Stimulated activated naive CD4-positive, alpha-beta T cell treated with Interleukin-2 at 50 U/mL for 16 hours (primary cell): ENCODE measurements at regions not wholly inside any gene's neighbourhood (a gene's known extent, or its start where the extent isn't known, plus 50 kb on each side); places are given as distances from the start of the nearest gene placed in this dataset.

Experiments used
- DNase-seq: peaks from one replicate; lab custom pipeline; 2025; lab: John Stamatoyannopoulos, UW

DNA sequence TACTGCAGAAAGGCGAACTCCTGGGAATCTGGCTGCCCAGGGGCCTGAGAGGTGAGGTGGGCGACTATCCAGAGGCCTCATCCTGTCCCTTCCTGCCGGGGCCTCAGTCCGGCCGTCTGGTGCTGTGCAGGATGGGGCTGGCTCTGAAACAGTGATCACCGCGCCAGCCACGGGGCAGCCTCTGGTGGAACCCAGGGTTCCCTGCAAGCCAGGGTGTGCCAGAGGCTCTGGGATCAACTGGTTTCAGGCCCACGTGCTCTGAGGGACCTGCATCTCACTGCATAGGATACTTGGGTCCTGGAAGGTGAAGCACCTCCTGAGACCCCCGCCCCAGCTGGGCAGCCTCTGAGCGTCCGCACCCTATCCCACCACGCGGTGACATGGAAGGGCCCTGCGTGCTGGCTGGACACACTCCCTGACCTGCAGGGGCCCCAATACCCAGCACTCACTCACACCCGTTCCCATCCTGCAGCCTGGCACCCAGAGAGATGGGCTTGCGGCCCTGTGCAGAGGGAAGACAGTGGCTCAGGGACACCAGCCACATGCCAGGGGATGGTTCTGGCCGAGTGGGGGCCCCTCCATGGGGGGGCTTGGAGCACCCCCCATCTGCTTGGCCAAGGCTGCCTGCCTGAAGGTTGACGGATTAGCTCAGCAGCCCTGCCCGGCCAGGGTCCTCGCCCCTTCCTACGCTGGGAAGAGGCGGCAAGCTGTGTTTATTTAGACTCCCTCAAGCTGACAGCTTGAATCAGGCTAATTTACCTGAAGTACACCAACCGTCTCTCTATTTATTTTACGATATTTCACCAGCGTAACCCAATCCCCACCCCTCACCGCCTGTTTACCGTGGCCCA lies 64.3 kb upstream of the TTC34 start:
- no peak for DNase-seq

DNA sequence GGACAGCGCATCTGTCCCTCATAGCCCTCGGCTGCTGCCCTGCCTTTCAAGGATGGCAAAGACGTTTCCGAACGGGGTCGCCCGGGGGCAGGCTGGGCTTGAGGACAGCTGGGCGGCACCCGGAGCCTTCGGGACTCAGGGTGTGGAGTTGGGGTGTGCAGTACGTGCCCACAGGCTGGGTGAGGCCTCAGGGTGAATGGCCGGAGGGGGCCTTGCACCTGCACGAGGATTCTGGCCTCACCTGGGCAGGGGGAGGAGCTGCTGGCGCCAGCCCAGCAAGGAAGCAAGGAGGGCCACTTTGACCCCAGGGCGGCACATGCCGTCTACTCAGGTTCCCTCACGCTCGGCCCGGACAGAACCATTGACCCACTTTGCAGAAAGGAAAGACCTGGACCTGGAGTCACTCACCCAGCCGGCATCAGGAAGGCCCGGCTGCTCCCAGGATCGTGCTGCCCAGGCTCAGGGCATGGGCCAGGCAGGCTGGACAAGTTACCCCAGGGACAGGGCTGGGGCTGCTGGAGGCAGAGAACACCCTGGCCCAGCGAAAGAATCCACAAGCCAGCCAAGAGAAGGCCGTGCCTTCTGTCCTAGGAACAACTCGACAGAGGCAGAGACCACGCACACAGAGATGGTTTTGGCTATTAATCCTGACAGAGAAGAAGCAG lies 65.1 kb upstream of the TTC34 start:
- DNase-seq: no peak

DNA sequence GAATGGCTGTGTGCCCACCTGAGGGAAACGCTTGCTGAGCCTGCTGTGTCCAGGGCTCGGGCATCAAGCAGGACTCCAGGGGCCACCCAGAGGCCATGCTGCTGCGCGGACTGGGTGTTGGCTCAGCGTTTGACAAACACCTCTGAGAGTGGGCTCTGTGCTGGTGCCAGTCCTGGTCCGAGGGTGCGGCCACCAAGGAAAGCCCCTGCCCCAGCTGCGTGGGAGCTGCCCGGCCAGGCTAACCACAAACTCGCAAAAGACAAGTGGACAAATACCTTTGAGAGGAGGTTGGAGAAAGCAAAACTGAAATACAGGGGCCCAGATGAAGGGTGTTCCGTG lies 65.6 kb upstream of the TTC34 start:
- no peak for DNase-seq

DNA sequence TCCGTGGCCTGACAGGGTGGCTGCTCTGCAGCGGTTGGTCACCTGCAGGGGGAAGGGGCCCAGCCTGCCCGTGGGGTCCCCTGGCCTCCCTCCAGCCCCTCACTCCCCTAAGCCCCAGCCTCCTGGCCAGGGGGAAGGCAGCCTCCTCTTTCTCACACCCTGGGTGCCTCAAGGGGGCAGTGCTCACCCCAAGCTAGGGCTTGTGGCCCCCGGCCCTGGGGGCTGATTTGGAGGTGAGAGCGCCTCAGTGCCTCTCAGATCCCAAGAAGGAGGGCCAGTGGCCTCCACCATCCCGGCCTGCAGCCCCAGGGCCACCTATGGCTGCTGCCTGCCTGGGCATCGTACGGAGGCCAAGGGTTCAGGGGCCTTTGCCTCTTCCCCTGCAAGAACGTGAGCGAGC lies 66.4 kb upstream of the TTC34 start:
- no peak for DNase-seq

DNA sequence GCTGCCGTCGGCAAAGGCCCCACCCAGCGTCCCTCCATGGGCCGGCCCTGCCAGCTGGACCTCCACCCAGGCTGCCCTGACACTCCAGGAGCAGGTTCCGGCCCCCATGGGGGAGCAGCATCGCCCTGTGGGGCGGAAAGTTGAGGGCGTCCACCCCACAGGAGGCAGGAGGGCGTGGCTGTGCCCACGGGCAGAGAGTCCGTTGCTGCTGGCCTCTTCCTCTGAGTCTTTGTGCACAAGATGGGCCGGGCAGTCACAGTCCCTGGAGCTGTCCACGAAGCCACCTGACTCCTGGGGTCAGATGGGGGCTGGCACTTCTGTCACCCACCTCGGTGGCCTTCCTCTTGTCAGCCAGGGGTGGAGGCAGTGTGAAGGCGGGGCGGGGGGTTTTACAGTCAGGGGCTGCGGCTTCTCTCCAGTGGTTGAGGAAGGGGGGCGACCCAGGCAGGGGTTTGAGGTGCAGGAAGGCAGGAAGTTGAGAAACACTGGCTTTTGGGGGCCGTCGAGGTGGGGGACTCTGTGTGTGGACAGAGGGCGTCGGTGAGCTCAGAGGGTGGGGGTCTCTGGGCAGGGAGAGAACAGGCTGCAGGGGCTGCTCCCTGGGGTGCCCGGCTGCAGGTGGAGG lies 67.2 kb upstream of the TTC34 start:
- no peak for DNase-seq

DNA sequence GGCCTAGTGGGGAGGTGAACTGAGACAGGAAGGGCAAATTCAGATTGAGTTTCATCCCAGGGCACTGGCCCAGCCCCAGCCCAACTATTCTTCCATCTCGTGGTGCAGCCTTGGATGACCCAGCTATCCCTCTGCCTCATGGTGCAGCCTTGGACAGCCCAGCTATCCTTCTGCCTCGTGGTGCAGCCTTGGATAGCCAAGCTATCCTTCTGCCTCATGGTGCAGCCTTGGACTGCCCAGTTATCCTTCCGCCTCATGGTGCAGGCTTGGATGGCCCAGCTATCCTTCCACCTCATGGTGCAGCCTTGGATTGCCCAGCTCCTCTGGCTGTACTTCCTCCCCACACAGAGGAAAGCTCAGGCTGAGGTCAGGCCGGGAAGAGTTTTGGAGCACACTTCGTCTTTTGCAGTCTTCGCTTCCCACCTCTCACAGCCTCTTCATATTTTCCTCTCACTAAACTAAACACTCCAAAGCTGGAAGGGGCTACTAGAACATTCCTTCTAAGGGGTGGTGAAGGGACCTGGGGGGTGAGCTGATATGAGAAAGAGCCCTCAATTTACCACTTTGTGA lies 69.8 kb upstream of the TTC34 start:
- DNase-seq: no peak

DNA sequence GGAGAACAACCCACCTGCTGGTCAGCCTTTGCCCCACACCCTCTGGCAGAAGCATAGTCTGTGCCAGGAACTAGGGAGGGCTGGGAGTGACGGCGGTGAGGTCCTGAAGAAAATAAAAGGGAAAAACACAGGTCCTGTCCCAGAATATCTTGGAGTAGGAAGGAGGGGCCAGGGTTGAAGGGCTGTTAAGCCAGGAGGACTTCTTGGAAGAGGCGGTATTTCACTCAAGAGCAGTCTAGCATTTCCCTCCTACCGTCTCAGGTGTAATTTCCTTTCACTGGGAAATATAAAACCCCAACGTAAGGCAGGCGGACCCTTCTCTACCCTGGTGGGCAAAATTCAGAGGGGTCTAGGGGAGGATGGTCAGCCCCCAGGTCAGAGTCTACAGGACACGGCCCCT lies 72.7 kb upstream of the TTC34 start:
- DNase-seq: no peak

DNA sequence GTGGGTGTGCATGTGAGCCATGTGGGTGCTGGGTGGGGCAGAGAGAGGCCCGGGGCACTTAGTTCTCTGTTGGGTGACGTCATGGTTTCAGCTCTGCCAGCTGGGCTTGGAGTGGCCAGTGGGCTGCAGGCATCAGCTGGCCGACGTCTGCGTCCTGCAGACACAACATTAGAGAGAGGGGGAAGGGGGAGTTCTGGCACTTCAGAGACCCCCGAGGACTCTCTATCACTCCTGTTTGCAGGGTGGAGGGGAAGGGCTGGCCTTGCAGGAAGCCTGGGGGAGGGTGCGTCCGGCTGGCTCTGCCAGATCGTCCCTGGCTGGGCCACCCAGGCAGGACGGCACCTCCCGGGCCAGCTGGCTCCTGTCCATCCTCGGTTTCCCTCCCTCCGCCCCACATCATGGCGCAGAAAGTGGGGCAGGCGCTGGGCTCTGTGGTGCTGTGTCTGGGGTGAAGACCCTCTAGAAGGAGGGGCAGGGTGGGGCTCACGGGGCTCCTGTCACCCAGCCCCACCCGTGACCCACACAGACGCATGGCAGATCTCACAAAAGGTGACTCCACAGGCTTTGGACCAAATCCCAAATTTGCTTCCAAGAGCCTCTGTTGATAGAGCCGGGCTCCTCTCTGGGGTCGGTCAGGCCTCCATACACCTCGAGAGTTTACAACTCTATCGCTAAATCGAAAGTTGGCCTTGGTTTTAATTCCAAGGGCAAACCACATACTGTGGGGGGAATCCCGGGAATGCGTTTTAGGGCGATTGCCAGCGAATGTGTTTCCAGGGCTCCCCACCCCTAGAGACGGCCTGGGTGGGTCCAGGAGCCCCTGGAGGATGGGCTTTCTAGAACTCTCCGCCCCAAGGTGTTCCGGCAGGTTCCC lies 73.4 kb upstream of the TTC34 start:
- no peak for DNase-seq

DNA sequence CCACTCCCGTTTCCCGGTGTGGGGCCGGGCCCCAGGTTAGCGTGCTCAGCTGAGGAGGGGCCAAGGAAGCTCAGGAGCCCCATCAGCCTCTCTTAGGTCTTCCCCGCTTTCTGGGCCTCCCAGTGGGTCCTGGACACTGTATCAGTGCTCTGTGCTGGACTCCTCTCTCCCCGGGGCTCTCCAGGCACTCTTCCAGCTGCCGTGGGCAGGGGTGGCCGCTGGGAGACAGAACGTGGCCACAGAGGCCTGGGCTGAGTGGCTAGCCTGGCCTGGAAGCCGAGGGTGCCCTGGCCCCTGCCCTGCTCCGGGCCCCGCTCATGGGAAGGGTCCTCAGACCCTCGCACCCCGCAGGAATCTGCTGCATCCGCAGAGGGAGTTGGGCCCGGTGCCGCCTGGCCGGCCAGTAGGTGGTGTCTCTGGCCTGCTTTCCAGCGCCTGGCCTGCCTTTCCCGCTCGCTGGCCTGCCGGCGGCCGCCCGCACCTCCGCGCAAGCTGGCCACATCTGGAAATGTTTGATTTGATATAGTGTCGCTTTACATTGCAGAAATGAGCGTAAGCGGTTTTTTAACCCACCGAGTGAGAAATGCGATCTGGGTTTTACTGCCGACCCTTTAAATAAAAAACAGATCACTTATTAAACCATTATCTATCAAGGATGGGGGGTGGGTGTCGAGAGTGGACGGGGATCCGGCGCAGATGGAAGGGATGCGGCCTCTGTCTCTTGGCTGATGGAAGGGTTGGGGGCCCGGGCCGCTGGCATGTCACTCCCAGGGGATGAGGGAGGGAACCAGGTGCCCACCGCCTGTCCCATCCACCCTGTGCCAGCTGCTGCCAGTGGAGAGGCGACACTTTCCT lies 74.4 kb upstream of the TTC34 start:
- no peak for DNase-seq

DNA sequence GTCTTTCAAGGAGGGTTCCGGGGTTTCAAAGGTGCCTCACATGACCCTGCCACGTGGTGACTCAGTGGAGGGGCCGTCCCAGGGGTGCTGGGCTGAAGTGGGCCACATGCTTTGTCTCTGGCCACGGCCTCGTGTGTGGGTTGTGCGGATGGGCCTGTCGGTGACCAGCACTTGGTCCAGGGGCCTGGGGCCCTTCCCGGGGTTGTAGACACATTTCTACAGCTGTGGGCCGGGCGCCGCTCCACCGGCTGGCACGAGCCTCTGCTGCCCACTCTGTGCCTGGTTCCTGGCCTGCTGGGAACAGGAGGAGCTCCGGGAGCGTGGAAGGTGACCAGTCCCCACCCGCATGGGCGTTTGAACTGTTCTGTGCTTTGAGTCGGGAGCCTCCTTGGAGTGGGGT lies 75.4 kb upstream of the TTC34 start:
- DNase-seq: no peak

DNA sequence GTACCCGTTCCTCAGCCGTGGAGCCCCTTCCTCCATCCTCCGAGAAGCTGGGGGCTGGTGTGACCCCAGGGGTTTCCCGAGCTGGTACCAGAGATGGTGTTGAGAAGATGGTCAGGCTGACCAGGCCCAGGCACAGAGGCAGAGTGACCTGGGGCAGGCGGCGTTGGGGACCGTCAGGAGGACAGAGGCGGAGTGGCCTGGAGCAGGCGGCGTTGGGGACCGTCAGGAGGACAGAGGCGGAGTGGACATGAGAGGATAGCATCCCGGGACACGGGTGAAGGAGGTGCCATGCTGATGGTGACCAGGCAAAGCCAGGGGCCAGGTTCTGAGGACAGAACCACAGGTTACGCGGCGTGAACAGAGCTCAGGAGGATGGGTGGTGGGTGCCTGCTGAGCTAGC lies 75.9 kb upstream of the TTC34 start:
- no peak for DNase-seq

DNA sequence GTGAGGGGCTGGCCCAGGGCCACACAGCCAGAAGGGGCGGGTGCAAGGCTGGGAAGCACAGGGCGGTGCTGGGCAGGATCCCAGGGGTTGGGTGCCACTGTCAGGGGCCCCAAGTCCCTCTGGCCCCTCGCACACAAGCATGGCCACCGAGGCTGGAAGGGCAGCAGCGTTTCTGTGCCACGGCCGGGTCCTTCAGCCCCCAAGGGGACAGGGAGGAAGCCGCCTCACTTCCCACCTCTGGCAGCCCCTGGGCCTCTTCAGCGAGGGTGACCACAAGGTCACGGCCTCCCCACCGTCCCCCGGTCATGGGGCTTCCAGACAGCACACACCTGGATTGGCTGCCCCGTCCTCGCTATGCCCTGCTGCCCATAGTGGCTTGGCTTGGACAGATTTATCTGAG lies 77.1 kb upstream of the TTC34 start:
- no peak for DNase-seq

DNA sequence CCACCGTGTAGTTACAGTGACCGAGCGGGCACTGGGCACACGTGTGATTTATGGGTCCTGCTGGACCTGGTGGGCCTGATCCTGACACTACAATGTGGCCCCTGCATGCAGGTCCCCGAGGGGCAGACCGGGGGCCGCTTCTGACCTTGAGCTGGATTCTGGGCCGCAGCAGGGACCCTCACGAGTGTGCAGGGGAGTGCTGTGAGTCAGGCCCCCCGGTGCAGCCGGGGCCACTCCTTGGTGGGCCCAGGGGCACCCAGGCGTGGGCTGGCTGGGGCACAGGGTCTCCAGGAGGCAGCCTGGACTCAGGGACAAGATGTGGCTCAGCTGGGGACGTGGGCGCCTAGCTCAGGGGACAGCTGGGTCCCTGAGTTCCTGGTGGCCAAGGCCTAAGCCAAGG lies 77.5 kb upstream of the TTC34 start:
- DNase-seq: no peak

DNA sequence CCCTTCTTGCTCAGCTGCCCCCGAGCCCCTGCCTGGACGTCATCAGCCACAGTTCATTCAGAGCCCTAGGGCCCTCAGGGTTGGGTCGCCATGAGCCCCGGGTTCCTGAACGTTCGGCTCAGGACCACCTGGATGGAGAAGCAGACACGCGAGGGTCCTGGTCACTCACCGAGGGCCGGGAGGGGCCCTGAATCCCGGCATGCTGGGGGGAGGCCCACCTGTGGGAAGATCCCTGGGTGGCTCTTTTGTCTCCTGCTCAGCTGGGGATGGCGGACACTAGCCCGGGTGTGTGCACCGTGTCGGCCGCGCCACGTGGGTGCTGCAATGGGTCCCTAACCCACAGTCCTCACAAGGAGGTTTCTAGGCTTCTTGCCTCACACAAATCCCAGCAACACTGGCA lies 78.1 kb upstream of the TTC34 start:
- no peak for DNase-seq

DNA sequence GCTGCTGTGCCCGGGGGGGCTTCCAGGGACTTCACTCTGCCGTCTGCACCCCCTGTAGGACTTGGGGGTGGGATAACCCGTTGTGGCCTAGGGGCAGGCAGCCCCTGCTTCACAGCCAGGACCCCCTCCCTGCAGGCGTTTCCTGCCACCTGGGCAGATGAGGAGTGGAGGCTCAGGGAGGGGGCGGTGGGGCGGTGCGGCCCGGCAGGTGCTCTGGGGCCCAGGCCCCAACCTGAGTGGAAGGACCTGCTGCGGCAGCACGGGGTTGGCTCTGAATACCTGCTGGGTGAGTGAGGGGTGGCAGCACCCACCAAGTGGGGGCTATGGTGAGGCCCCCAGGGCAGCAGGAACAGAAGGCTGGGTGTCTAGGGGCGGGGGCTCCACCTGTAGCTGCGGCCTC lies 78.6 kb upstream of the TTC34 start:
- no peak for DNase-seq

DNA sequence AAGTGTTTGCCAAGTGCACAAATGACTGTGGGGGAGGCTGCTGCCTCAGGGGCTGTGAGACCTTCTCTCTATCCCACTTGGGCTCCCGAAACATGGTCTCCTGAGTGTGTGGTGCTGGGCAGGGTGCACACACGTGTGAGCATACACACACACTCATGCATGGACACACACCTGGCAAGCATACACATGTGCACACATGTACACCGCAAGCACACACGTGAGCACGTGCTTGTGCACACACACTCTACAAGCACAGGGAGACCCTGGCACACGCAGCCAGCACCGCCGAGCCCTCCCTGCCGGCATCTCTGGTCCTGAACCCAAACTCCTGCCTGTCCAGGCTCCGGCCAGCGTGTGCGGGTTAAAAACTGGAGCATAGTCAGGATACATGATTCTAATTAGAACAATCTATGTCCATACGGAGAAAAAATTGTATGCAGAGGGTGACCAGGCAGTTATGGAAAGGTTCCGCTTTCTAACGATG lies 79.4 kb upstream of the TTC34 start:
- DNase-seq: no peak

DNA sequence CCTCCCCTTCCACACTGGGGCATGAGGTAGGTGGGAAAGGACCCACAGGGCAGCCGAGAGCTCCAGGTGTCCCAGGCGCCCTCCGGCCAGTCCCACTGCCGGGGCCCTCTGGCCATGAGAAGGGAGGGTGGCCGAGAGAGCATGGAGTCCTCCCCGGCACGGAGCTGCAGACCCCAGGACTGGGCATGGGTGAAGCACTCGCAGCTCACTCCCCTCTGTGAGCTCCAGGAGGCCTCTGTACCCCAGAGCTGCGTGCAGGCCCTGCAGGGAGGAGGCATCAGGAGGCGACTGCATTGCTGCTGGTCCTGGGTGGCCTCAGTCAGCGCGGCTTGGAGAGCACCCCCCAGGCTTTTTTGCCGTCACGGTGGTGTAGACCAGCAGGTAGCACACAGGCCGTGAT lies 80.1 kb upstream of the TTC34 start:
- DNase-seq: no peak

DNA sequence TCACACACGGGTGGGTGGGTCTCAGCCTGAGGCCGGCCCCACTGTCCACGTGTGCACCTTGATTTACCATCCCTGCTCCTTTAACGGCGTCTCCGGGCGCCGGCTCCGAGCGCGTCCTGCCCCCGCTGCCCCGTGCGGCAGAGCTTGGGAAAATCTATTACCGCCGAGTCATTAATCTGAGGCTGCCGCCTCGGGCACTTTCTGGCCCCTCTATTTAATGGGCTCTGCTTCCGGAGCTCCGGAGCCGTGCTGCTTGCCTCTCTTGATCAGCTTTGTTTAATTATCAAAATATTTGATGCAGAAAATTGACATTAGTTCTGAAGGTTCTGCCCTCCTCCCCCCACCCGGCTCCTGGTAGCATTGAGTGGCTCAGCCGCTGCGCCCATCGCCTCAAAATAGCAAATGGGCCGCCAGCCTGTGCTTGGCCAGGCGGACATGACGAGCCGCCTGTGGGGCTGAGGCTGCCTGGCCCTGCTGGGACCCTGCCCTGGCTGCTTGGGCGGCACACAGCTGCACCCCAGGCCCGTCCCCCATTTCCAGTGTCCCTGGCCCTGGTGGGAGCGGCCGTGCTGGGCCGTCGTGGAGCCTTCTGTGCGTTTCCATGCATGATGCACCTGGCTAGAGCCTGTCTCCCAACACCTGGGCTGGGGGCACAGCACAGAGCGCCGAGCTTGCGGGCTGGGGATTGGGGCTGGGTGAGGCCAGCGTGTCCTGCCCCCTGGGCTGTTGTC lies 81.6 kb upstream of the TTC34 start:
- DNase-seq: no peak

DNA sequence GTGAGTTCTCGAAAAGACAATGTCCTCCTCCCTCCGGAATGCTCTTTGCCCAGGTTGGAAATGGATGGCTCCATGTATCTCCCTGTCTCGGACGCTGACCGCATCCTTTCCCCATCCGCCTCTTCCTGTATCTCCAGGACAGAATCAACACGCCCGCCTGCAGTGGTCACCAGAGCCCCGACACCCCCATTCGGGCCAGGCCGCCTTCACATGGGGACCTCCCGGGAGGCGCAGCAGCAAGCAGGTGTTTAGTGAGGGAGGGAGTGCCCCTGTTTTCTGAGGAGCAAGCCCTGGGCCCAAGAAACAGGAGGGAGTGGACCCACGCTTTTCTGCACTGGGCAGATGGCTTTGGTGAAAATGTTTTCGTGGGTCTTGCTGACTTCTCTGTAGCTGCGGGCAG lies 83.5 kb upstream of the TTC34 start:
- no peak for DNase-seq

DNA sequence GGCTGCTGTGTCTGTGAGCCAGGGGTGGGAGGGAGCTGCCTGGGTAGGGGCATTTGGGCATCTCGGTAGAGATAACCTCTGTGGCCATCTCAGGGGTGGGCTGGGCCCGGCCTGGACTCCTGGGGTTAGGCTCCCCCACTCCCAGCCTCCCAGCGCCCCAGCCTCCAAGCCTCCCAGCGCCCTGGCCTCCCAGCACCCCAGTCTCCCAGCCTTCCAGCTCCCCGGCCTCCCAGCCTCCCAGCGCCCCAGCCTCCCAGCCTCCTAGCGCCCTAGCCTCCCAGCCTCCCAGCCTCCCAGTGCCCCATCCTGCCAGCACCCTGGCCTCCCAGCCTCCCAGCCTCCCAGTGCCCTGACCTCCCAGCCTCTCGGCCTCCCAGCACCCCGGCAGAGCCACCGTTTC lies 85.1 kb upstream of the TTC34 start:
- no peak for DNase-seq
